Retinal pigment epithelial cell (primary cell): ENCODE measurements at regions not wholly inside any gene's neighbourhood (a gene's known extent, or its start where the extent isn't known, plus 50 kb on each side); places are given as distances from the start of the nearest gene placed in this dataset.

Experiments used
- DNase-seq: peaks from one replicate; pipeline ENCODE4 v3.0.0-alpha.2; 2010; ENCODE audit warnings: low read depth
- H3K4me3 ChIP-seq: 2 replicates; pipeline ENCODE4 v1.5.1; 2011; ENCODE audit warnings: mild to moderate bottlenecking, low read length, control low read depth, moderate library complexity
- TF ChIP-seq, protein P1 (sequence below): conservative IDR thresholded peaks from 2 replicates; pipeline ENCODE4 v1.5.1; 2011; ENCODE audit warnings: low read depth, low read length, control low read depth, inconsistent platforms

DNA sequence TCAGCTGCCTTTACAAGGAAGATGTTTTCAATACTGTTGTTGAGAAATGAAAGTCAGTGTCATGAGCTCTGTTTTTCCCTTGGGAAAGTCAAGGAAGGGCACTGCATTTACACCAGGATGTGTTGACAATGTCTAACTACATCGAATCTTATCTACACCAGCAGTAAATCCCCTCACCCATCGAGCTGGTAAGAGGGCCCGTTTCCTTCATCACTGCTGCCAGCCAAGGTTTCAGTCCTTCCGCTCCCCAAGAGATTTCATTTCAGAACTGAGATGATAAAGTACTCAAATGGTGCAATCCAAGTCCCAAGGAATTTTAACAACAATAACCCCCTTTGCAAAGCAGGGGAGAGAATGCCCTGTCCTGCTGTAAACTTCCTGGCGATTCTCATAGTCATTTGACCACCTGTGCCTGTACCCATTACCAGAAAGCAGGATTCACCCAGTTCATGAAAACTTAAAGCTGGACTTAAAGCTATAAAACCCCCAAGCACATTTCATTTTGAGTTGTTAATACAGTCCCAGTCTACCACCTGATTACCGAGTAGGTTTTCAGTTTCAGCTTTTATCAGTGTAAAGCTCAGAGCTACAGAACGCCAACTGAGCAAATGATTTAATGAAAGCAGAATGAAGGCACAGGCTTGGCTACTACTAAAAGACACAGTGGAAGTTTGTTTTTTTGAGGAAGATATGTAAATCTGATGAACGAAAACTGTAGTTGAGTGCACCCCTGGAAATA lies 122.5 kb upstream of the TAB2 start:
- DNase-seq: no peak
- H3K4me3 ChIP-seq: no peak overlapping the region
- TF ChIP-seq, protein P1, sequence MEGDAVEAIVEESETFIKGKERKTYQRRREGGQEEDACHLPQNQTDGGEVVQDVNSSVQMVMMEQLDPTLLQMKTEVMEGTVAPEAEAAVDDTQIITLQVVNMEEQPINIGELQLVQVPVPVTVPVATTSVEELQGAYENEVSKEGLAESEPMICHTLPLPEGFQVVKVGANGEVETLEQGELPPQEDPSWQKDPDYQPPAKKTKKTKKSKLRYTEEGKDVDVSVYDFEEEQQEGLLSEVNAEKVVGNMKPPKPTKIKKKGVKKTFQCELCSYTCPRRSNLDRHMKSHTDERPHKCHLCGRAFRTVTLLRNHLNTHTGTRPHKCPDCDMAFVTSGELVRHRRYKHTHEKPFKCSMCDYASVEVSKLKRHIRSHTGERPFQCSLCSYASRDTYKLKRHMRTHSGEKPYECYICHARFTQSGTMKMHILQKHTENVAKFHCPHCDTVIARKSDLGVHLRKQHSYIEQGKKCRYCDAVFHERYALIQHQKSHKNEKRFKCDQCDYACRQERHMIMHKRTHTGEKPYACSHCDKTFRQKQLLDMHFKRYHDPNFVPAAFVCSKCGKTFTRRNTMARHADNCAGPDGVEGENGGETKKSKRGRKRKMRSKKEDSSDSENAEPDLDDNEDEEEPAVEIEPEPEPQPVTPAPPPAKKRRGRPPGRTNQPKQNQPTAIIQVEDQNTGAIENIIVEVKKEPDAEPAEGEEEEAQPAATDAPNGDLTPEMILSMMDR: no peak

DNA sequence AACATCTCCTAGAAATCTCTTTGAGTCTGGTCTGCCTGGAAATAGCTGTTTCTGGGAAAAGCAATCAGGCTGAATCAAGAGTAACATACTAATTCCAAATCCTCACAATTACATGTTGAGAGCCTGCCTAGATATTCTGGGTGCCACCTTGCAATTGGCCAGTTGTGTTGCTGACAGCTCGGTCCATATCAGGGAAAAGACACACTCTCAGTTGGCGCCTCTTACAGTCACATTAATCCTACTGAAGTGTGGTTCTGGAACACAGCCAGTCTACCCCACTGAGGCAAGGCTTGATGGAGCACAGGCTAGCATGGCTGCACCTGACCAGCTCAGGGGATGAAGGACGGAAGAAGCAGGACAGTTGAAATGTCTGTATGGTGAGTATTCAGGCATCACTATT lies 121.4 kb upstream of the TAB2 start:
- no peak for DNase-seq
- H3K4me3 ChIP-seq: no peak overlapping the region
- TF ChIP-seq, protein P1: no peak

DNA sequence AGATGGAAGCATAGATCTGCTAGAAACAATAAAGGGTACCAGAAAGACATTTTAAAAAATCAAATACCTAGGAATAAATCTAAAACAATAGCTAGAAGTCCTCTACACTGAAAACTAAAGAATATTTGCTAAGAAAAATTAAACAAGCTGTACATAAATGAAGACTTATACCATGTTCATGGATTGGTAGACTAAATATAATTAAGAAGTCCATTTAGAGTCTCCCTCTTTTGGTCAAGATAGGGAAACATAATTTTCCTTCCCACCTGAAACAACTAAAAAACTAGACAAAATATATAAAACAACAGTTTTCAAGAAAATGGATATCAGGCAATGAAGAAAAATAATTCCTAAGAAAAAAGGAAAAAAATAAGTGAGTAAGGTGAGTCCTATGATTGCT lies 120.0 kb upstream of the TAB2 start:
- TF ChIP-seq, protein P1: no peak
- H3K4me3 ChIP-seq: no peak overlapping the region
- DNase-seq: no peak

DNA sequence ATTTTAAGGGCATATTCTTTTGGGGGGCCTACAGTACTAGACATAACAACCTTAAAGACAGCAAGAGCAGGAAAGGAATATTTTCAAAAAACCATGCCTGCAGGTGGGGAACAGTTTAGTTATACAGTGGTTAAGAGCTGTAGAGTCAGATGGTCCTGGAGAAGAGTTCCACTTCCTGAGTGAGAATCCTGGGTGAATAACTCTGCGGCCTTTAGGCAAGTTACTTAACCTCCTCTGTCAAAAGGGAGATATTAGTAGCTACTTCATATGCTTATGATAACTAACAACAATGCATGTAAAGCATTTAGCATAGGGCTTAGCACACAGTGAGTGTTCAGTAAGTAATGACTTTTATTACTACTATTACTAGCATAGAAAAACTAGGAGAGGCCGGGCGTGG lies 119.2 kb upstream of the TAB2 start:
- no peak for DNase-seq
- TF ChIP-seq, protein P1: no peak
- no peak overlapping the region for H3K4me3 ChIP-seq

DNA sequence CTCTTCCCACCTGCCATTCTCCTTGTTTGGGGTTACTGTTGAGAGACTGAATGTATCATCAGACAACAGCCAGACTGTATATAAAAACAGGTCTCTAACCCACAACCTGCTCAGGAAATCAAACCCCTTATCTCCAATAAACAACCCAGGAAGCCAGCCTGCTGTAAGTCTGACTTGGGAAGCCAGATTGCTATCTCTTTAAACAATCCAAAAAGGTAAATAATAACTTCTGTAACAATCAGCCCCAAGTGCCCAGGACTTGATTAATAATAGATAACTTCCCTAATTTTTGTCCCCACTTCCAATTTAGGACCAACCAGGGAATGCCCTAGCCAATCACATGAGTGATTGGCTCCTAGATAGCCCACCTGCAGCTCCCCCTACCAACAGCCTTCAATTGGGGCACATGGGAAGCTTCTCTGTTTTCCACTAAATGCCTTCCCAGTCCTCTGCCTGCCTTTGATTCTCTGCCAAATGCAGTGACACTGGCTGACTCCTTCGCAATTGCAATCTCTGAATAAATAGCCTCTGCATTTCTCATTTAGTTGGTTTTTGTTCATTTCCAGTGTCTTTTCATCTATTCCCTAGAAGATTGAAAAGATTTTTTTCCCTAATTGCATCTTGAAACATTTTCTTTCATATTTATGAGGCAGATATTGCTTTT lies 117.1 kb upstream of the TAB2 start:
- no peak for DNase-seq
- TF ChIP-seq, protein P1: no peak
- no peak overlapping the region for H3K4me3 ChIP-seq

DNA sequence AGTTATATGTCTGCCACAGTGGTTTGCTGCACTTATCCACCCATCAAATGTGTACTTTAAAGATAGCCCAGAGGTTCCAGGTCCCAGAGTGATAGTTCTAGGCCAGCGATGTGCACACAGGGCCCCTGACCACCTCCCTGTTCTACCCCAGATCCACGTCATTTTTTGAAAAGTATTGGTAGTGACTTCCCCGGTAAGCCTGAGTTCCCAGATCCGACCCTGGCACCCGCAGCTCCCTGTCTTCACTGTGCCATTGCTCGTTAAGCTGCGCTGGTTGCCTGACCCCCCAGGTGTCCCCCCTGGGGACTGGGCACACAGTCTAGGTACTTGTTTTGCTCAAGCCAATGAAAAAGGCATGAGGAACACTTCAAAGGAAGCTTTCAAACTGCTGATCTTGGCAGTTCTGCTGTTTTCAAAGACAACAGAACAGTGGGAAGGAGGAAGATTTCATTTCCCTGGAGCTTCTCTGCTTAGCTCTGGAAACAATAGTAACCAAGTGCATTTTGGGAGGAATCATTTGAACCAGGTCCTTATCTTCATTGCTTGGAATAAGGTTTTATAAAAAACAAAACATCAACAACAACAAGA lies 116.3 kb upstream of the TAB2 start:
- no peak for DNase-seq
- TF ChIP-seq, protein P1: no peak
- H3K4me3 ChIP-seq: no peak overlapping the region
